NCI-H345 treated with DMSO at 0.1 percent for 48 hours (cell line): ENCODE measurements at regions not wholly inside any gene's neighbourhood (a gene's known extent, or its start where the extent isn't known, plus 50 kb on each side); places are given as distances from the start of the nearest gene placed in this dataset.

Experiments
- DNase-seq: peaks from one replicate; lab custom pipeline; 2025; ENCODE audit not compliant: unreplicated experiment; lab: John Stamatoyannopoulos, UW

DNA sequence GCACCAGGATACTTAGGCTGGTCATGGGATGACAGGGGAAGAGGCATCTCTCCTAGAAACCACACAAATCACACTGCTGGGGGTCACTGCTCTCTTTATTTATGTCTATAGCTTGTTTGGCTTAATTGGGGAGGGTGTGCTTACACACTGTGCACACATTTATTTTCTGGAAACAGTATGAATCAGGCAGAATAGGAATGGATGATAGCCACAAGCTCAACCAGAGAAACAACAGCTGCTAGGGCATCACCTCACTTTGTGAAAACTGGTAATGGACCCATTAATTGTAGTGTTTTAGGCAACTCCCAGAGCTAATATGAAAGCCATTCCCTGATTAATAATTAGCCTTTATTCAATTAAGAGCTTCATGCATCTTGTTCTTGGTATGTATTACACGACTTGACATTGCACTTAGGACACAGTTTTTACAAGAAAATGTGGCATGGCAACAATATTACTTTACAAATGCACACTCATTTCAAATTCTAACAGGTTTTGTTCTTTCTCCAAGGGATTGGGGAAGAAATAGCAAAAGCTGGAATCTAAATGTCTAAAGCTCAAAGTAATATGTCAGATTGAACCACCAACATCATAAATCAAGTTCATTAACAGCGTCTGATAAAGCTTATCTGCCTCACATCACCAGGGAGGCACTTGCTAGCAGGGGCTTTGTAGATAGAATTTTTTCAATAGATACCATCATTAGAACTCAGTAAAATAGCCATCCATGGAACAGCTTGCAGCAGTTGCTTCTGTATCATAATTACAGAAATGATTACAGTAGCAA, 361.9 kb upstream of the FSHR start:
- no peak for DNase-seq

DNA sequence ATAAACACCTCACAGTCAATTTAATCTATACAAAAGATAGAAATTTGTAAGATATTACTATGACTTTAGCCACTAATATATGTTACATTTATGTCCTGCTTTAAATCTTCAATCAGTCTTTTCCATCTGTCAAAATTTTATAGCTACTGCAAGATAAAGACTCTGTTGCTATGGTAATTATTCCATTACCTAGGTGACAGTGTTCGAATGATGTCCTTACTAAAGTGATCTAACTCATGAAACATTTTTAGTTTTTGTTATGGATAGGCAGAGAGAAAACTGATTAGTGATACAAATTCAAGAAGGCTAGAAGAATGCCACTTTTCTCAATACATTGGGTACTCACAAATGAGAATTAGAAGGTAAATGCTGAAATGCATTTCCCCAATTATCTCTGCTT, 359.9 kb upstream of the FSHR start:
- no peak for DNase-seq

DNA sequence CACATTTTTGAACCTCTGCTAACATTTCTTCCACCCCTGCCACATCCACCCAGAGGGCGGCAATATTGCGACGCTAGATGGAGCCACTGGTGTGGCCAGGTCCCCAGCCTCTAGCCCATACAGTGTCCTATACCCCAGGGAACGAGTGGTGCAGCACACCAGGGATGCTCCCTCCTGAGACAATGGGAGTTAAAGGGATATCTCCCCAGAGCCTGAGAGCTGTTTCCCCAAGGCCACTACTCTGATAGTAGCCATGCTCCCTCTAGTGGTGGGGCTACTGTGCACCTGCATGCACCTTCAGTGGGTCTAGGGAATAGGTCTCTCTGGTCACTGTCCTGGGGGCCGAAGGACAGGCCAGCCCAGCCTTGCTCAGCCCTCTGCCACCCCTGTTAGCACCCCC, 336.4 kb upstream of the FSHR start:
- DNase-seq, result no peak

DNA sequence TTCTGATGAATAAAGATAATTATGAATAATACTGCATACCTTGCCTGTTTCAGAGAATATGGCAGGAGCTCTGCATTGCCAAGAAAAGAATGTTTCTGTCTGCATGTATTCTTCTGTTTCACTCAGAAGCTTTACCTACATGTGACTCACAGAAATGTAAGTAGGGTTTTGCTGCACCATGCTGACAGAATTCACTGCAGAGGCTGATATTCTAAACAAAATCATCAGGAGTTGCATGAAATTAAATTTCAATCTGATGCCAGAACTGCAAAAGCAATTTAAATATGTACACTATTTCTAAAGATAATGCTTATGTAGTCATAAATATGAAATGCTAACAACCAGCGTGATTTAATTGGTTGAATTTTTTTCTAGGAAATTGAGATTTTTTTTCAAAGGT, 332.8 kb upstream of the FSHR start:
- DNase-seq, result no peak

DNA sequence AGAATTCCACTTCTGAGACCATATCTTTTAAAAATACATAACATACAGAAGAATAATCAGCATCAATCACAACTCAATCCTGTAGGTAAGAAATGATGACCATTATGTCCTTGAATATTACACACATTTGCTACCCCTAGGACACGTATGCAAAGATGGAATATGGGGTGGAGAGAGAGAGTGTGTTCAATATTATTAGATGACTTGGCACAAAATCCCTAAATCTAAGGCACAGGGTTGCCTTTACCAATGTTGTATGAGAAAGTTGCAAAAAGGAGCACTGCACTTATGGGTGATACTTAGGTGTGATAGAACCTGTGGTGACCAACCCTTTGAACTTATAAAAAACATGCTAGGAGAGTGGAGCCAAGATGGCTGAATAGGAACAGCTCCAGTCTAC, 326.2 kb upstream of the FSHR start:
- DNase-seq, result no peak

DNA sequence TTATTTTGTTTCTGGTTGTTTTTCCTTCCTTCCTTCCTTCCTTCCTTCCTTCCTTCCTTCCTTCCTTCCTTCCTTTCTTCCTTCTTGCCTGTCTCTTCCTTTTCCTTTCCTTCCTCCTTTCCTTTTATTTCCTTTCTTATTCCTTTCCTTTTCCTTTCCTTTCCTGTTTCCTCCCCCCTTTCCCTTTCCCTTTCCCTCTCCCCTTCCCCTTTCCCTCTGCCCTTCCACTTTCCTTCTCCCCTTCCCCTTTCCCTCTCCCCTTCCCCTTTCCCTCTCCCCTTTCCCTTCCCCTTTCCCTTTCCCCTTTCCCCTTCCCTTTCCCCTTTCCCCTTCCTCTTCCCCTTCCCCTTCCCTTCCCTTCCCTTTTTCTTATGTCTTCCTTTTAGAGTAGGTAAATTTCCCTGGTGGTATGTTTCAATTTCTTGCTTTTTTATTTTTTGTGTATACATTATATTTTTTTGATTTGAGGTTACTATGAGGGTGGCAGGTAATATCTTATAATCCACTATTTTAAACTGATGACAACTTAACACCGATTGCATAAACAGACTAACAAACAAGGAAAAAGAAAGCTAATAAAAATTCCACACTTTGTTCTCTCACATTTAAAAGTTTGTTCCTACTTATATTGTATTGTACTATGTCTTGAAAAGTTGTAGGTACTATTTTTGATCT, 311.0 kb upstream of the FSHR start:
- no peak for DNase-seq

DNA sequence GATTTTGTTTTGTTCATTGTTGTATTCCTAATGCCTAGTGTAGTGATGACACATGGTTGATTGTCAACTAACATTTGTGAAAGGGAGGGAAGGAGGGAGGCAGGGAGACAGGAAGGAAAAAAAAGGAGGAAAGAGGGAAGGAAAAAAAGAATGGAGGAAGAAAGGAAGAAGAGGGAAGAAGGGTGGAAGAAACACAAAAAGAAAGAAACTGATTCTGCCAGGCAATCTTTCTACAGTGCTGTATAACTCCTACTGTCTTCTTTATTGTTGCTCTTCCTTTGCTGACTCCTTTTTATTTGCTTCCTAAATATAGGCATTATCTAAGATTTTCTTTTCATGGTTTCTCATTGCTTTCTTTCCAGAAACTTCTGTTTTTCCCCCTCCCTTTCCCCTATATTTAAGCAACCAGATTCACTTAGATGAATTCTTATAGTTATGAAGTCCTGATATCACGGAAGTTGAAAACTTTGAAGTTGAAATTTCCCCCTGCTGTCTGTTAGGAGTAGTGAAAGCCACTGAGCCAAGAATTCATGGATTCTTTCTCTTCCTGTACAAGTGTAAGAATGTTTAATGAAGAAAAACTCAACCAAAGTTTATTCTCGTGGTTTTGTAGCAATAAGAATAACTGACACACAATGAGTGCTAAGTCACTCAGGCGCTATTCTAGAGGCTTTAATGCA, 305.1 kb upstream of the FSHR start:
- no peak for DNase-seq

DNA sequence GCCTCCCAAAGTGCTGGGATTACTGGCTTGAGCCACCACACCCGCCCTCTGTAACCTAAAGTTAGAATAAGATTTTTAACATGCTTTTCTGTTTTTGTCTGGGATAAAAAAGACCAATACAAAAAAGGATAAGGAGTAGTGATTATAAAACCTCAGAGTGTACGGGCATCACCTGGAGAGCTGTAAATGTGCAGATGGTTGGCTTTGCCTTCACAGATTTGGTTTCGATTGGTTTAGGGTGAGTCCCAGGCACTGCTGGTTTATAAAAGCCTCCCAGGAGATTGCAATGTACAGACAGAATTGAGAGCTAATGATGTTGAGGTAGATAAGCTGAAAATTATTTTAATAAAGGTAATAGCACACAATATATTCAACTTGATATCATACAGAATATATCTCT, 289.7 kb upstream of the FSHR start:
- DNase-seq, result no peak

DNA sequence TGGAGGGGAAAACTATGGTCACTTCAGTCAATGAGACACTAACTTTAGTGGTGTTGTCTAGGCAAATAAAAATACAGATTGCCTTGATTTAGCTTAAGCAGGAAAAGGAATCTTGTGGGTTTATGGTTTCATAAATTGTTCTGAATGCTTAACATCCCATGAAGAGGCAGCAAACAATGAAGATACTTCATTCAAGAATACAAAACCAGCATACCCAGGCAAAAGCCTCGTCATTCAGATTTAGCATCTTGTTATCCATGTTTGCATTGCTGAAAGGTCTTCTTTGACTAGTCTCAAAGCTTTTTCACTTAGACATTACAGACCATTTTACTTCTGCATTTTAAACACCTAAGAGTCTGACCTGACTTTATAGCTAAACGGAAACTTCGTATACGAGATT, 272.7 kb upstream of the FSHR start:
- no peak for DNase-seq

DNA sequence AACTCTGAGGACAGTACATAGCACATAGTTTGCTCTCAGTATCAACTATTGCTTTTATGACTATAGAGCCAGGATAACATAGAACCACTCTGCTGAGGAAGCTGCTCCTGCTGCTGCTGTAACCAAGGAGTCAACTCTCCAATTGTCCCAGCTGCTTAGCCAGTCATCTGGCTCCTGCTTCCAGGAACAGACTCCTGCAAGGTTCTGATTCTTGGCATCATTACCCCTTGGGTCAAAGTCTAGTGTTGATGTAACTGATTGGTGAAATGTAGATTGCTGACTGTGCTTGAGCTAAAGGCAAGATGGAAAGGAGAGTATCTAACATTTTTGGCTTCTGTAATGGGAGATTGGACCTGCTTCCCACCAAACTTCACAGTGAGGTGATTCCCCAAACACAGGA, 261.9 kb upstream of the FSHR start:
- no peak for DNase-seq

DNA sequence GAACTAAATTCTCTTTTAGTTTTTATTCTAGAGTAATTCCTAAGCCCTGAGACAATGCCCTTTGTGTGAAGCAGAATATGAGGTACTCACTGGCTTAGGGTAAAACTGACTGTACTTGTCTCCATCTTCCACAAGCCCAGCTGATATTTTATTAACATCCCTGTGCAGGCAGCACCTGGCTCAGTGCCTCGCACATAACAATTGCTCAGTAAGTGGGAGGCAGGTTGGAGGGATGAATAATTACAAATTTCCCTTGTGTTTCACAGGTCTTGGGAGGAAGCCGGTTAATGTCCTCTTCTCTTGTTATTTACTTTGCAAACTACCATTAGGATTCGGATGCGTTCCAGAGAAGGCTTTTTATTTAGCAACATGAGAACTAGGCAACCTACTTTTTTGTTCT, 249.8 kb upstream of the FSHR start:
- peak; percentile 24 for DNase-seq

DNA sequence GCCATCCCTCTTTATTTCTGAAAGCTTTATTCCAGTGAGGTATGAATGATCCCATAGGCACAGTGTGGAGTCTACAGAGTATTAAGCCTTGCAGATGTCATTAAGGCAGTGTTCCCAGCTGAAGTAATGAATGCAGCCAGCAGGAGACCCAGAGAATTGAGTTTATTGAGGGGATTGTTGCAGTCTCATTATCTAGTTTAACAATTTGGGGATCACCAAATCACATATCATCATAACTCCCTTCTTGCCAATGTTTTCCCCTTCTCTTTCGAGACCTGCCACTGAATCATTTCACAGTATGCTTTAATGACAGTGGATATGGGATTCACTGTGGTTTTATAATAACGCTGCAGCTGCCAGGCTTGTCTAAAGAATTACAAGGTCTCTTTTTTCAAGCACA, 249.3 kb upstream of the FSHR start:
- DNase-seq, result no peak

DNA sequence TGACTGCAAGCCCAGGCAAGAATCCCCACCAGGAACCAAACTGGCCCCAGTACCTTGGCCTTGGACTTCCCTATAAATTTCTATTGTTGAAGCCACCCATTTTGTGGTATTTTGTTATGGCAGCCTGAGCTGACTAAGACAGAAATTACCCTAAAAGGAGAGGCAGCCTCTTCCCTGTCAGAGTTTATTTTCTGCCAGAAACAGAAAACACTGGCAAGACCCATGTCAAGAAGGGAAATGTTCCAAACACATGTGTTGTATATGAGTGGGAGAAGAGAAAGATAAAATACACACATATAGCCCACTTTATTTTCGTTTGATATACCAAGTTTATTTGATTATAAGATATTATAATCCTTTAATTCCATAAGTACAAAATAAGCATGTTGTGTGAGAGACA, 225.1 kb upstream of the FSHR start:
- no peak for DNase-seq

DNA sequence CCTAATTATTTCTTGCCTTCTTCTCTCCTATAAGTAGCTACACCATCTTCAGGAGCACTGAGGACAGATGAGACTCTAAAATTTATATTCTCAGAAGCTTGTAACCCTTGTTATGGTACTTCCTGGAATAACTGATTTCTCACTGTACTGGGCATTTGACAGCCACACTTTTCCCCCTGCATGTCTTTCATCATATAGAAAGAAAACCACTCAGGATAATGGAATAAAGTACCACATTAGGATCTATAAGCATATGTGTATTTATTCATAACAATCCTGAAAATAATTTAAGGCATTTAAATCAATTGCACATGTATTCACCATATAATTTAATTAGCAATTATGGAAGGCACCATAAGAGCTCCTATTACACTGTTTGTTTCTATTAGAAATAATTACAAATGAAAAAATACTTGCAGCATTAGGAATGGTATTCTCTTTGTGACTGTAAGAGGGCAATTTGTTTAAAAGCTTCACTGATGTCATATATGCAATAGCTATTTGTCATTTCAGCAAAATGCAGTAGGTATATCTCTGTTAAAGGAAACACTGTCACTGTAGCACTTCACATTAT, 216.9 kb upstream of the FSHR start:
- DNase-seq, result no peak

DNA sequence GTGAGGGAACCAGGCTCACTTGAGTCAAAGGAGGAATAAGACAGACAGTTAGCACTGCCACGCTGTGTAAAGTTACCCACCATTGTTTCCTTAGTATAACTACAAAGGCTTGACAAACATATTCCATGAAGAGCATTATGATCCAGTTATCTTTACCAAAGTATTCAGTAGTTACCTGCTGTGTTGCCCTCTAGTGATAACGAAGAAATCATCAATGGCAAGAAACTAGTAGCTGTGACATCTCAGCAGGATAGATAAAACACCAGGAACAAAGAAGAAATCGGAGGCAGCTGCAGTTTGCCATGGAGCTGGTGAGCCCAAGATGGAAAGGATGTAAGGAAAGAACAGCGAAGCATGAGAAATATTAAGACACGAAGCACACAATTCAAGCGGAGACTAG, 215.3 kb upstream of the FSHR start:
- no peak for DNase-seq

DNA sequence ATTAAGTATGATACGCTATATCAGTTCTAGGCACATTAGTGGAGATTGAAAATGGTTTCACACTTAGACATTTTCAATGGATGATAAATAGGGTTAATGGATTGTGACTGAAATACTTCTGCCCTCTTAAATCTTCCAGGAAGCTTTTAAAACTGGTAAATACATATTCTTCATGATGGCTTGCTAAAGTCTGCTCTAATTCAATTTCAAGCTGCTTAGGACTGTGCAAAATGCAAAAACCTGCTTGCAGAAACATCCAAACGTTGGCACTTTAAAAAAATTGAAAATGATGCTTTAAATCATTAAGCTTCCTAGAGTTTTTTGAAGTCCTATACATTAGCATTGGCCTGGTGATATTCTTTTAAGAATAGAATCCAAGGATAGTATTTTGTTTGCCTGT, 214.8 kb upstream of the FSHR start:
- DNase-seq, result no peak

DNA sequence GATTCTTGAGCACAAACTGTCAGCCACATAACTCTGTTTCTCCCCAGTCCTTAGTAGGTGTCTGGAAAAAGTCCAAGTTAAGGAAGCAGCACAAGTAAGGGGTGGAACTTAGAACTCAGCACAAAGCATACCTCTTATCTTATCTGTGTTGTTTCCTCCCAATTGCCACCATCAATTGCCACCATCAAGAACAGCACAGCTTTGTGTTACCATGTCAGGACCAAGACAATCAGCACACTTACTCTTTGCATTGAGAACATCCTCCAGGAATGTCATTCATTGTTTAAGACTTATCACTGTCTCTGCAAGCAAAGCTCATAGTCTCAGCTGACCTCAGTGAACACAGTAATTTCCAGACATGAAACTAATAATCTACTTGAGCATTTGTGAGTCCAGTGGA, 212.7 kb upstream of the FSHR start:
- DNase-seq, result no peak

DNA sequence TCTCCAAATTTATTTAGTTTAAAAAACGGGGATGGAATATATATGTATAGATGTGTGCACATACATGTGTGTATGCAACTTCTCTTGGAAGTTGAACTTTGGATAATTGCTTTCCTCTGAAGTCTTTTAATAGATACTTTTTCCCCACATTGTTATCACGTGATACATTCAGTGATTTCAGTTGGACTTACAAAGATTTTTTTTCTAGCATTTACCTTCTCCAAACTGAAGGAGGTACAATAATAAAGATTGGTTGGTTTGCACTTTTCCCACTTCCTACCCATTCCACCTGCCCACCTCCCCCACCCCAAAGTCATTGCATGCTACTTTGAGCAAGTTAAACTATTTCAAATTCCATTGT, 206.1 kb upstream of the FSHR start:
- DNase-seq, result no peak

DNA sequence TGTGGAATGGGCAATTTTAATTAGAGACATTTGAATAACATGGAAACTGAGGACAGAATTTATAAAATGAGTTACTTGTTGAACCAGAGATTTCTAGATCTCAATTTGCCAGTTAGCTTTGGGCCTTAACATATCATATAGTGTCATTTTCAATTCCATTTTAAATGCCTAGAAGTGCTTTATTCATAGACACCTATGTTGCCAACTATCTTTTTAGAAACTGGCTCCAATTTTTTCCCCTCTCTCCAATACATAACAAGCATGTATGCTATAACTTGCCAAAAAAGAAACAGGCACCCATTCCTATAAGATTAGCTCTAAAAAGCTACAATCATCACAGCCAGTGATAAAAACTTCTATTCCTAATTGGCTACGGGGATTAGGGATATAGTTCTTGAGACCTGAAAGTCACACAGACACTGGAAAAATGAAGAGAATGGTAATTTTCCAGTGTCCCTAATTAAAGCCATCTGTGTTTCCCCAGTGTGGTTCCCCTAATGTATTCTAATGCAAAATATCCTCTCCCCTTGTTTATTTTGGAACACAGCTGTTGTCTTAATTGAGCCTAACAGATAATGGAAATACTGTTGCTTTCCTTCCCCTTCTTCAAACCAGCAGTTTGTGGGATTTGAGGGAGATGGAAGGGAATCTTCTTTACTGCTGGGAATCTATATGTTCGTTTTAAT, 205.5 kb upstream of the FSHR start:
- DNase-seq, result no peak

DNA sequence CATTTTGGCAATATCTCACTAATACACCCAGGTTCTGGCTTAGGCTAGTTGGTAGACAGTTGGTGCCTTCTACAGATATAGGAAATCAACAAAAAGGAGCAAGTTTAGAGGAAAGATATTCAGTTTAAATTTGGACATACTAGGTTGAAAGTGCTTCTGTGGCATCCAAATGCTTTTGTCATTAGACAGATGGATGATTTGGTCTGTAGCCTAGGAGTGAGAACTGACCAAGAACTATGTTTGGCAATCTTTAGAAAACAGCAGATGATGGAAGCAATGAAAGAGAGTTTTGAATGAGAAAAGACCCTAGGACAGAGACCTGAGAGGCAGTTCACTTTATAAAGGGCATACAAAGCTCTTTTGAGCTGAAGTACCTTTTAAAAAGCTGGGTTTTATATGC, 201.3 kb upstream of the FSHR start:
- DNase-seq, result no peak

DNA sequence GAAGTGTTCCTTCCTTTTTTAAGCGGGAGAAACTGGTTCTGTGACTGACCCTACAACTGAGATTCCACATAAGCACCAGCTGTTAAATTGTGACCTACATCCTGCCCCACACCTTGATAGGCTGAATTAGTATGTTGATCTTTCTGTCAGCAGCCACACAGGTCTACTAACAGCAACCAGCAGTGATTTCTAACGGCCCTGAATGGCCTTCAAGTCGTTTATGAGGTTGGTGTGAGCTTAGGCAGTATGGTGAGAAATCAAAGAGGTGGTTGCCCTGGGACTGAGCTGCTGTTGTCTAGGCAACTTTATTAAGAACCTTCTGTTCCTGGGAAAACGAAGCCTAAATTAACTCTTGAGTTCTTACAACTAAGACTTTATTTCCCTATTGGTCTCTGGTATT, 197.2 kb upstream of the FSHR start:
- no peak for DNase-seq

DNA sequence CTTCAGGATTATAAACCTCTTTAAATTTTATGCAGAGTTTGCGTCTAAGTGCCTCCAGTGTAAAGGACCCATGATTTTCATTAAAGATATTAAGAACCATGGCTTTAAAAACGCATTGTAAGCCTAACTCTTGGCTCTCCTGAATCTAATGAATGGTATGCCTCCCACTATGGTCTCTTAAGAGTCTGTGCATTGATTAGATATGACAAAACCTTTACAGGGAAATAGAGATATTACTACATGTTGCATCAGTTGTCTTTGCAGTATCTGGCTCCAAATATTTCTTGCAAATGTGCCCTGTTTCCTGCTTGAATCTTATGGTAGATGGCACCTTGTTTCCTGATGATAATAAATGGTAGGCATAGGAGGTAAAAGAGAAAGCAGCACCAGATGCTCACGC, 189.3 kb upstream of the FSHR start:
- no peak for DNase-seq
